ENCODE measurements at regions not wholly inside any gene's neighbourhood (a gene's known extent, or its start where the extent isn't known, plus 50 kb on each side); places are given as distances from the start of the nearest gene placed in this dataset.

DNA sequence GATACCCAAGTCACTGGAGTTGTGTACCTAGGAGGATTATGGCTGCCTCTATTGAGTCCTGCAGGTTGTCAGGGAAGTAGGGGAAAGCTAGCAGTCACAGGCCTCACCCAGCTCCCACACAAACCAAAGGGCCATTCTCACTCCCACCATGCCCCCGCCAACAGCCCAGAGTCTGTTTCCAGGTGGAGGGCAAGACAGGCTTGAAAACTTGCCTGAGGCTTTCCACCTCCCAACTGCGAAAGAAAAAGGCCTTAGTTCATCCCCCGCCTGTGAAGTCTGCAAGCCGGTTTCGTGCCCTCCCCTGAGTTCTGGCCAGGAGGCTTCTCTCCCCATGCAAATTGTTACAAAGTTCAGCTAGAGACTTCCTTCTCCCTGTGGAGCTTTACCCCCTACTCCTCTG, 270.3 kb downstream of the TXNL1 start:
- TF ChIP-seq TAF1 (IDR thresholded peaks at IDR 0.05; ENCODE audit: borderline replicate concordance, insufficient read depth, low read length) (no peak), POLR2AphosphoS5 (IDR thresholded peaks at IDR 0.05; ENCODE audit: low read depth, low read length) (no peak), SIN3A (IDR thresholded peaks at IDR 0.05; ENCODE audit: borderline replicate concordance, insufficient read depth, low read length) (no peak), FOXP2 (optimal IDR thresholded peaks at IDR 0.05; ENCODE audit: borderline replicate concordance, extremely low read depth, extremely low read length, insufficient read depth) (no peak), REST (IDR thresholded peaks at IDR 0.05; ENCODE audit: insufficient read depth in 1 of 2, low read depth in 2 of 2, low read length in 2 of 2) (no peak)

- no peak for TF ChIP-seq FOXP2 (optimal IDR thresholded peaks at IDR 0.05; ENCODE audit: borderline replicate concordance, extremely low read depth, extremely low read length, insufficient read depth)
- TF ChIP-seq TAF1 (IDR thresholded peaks at IDR 0.05; ENCODE audit: borderline replicate concordance, insufficient read depth, low read length) = no peak
- TF ChIP-seq POLR2AphosphoS5 (IDR thresholded peaks at IDR 0.05; ENCODE audit: low read depth, low read length) = no peak
- TF ChIP-seq SIN3A (IDR thresholded peaks at IDR 0.05; ENCODE audit: borderline replicate concordance, insufficient read depth, low read length) = no peak
- no peak for TF ChIP-seq REST (IDR thresholded peaks at IDR 0.05; ENCODE audit: insufficient read depth in 1 of 2, low read depth in 2 of 2, low read length in 2 of 2)
Observed at GRCh38 chr18:56358608-56359280, 279.6 kb downstream of the TXNL1 start.

- TF ChIP-seq REST (IDR thresholded peaks at IDR 0.05; ENCODE audit: insufficient read depth in 1 of 2, low read depth in 2 of 2, low read length in 2 of 2) (no peak), SIN3A (IDR thresholded peaks at IDR 0.05; ENCODE audit: borderline replicate concordance, insufficient read depth, low read length) (no peak), POLR2AphosphoS5 (IDR thresholded peaks at IDR 0.05; ENCODE audit: low read depth, low read length) (no peak), TAF1 (IDR thresholded peaks at IDR 0.05; ENCODE audit: borderline replicate concordance, insufficient read depth, low read length) (no peak), FOXP2 (optimal IDR thresholded peaks at IDR 0.05; ENCODE audit: borderline replicate concordance, extremely low read depth, extremely low read length, insufficient read depth) (no peak)
Observed at GRCh38 chr18:56353663-56354260, 284.6 kb downstream of the TXNL1 start.

- TF ChIP-seq REST (IDR thresholded peaks at IDR 0.05; ENCODE audit: insufficient read depth in 1 of 2, low read depth in 2 of 2, low read length in 2 of 2) (no peak), TAF1 (IDR thresholded peaks at IDR 0.05; ENCODE audit: borderline replicate concordance, insufficient read depth, low read length) (no peak), SIN3A (IDR thresholded peaks at IDR 0.05; ENCODE audit: borderline replicate concordance, insufficient read depth, low read length) (no peak), POLR2AphosphoS5 (IDR thresholded peaks at IDR 0.05; ENCODE audit: low read depth, low read length) (no peak), FOXP2 (optimal IDR thresholded peaks at IDR 0.05; ENCODE audit: borderline replicate concordance, extremely low read depth, extremely low read length, insufficient read depth) (no peak)
Observed at GRCh38 chr18:56351911-56352500, 286.4 kb downstream of the TXNL1 start.

Data from PFSK-1 (cell line).